ENCODE measurements at regions not wholly inside any gene's neighbourhood (a gene's known extent, or its start where the extent isn't known, plus 50 kb on each side); places are given as distances from the start of the nearest gene placed in this dataset.
"Not testable (repeated sequence)": the region's sequence is repeated elsewhere in the genome, so short reads cannot be mapped to it uniquely, and the experiment has no call there.

- DNase-seq (ENCODE audit: low read depth in 2 of 3, low spot score in 1 of 3) = no peak
Measured at GRCh38 chr1:195704028-195704427, 904.2 kb downstream of the KCNT2 start.

GRCh38 chr1:195701149-195701548 is 907.1 kb downstream of the KCNT2 start:
- DNase-seq (ENCODE audit: low read depth in 2 of 3, low spot score in 1 of 3) = no peak

GRCh38 chr1:195697130-195697529 is 911.1 kb downstream of the KCNT2 start:
- no peak for DNase-seq (ENCODE audit: low read depth in 2 of 3, low spot score in 1 of 3)

GRCh38 chr1:195686764-195687163 is 921.5 kb downstream of the KCNT2 start:
- no peak for DNase-seq (ENCODE audit: low read depth in 2 of 3, low spot score in 1 of 3)

- DNase-seq (ENCODE audit: low read depth in 2 of 3, low spot score in 1 of 3) = no peak
Measured at GRCh38 chr1:195664628-195665027, 943.6 kb downstream of the KCNT2 start.

- DNase-seq (ENCODE audit: low read depth in 2 of 3, low spot score in 1 of 3) = no peak
Measured at GRCh38 chr1:195663549-195664280, 944.5 kb downstream of the KCNT2 start.

GRCh38 chr1:195656780-195657179 is 951.5 kb downstream of the KCNT2 start:
- no peak for DNase-seq (ENCODE audit: low read depth in 2 of 3, low spot score in 1 of 3)

GRCh38 chr1:195648875-195649274 is 959.4 kb downstream of the KCNT2 start:
- DNase-seq (ENCODE audit: low read depth in 2 of 3, low spot score in 1 of 3) = not testable (repeated sequence)

GRCh38 chr1:195637539-195637938 is 970.7 kb downstream of the KCNT2 start:
- no peak for DNase-seq (ENCODE audit: low read depth in 2 of 3, low spot score in 1 of 3)

- no peak for DNase-seq (ENCODE audit: low read depth in 2 of 3, low spot score in 1 of 3)
Measured at GRCh38 chr1:195618287-195618686, 990.0 kb downstream of the KCNT2 start.

- no peak for DNase-seq (ENCODE audit: low read depth in 2 of 3, low spot score in 1 of 3)
Measured at GRCh38 chr1:195617106-195617505, 991.1 kb downstream of the KCNT2 start.

- no peak for DNase-seq (ENCODE audit: low read depth in 2 of 3, low spot score in 1 of 3)
Measured at GRCh38 chr1:195608883-195609282, 999.4 kb downstream of the KCNT2 start.

- DNase-seq (ENCODE audit: low read depth in 2 of 3, low spot score in 1 of 3) = no peak
Measured at GRCh38 chr1:195606483-195606882, 1001.8 kb downstream of the KCNT2 start.

GRCh38 chr1:195604287-195604686 is 1004.0 kb downstream of the KCNT2 start:
- no peak for DNase-seq (ENCODE audit: low read depth in 2 of 3, low spot score in 1 of 3)

GRCh38 chr1:195597891-195598290 is 1010.3 kb downstream of the KCNT2 start:
- no peak for DNase-seq (ENCODE audit: low read depth in 2 of 3, low spot score in 1 of 3)

- DNase-seq (ENCODE audit: low read depth in 2 of 3, low spot score in 1 of 3) = no peak
Measured at GRCh38 chr1:195594773-195595172, 1013.5 kb downstream of the KCNT2 start.

- no peak for DNase-seq (ENCODE audit: low read depth in 2 of 3, low spot score in 1 of 3)
Measured at GRCh38 chr1:195594322-195594721, 1013.9 kb downstream of the KCNT2 start.

- DNase-seq (ENCODE audit: low read depth in 2 of 3, low spot score in 1 of 3) = no peak
Measured at GRCh38 chr1:195591917-195592672, 1016.1 kb downstream of the KCNT2 start.

- no peak for DNase-seq (ENCODE audit: low read depth in 2 of 3, low spot score in 1 of 3)
Measured at GRCh38 chr1:195590649-195591048, 1017.6 kb downstream of the KCNT2 start.

- DNase-seq (ENCODE audit: low read depth in 2 of 3, low spot score in 1 of 3) = no peak
Measured at GRCh38 chr1:195584870-195585624, 1023.2 kb downstream of the KCNT2 start.

- DNase-seq (ENCODE audit: low read depth in 2 of 3, low spot score in 1 of 3) = no peak
Measured at GRCh38 chr1:195580988-195581387, 1027.3 kb downstream of the KCNT2 start.

GRCh38 chr1:195577748-195578147 is 1030.5 kb downstream of the KCNT2 start:
- DNase-seq (ENCODE audit: low read depth in 2 of 3, low spot score in 1 of 3) = no peak

Measured in stimulated activated CD4-positive, alpha-beta T cell treated with anti-CD3 and anti-CD28 coated beads, Interleukin-12 subunit alpha, Interleukin-12 subunit beta, amount 100 ng/mL, for 48 hours (primary cell).